Small intestine (tissue), 7 donors: ENCODE measurements at regions not wholly inside any gene's neighbourhood (a gene's known extent, or its start where the extent isn't known, plus 50 kb on each side); places are given as distances from the start of the nearest gene placed in this dataset.

Source experiments
- DNase-seq, 2 donors: peaks; one replicate each; pipeline versions ENCODE4 v3.0.0 to v3.0.0-alpha.2; 2013
- FAIRE-seq: peaks from 2 replicates; lab custom pipeline; 2012; peaks lifted over from hg19 to GRCh38; lab: Jason Lieb, UNC
- H3K27ac ChIP-seq, 3 donors: one replicate each; pipeline ENCODE4 v1.5.1; 2013; ENCODE audit warnings: low read length in 2 of 3, mild to moderate bottlenecking in 2 of 3, control low read depth in 1 of 3, inconsistent platforms in 1 of 3, low read depth in 1 of 3, moderate library complexity in 1 of 3
- H3K27me3 ChIP-seq, 3 donors: one replicate each; pipeline ENCODE4 v1.6.1; 2013; ENCODE audit warnings: low read length in 3 of 3, inconsistent platforms in 1 of 3; ENCODE audit not compliant: control insufficient read depth in 3 of 3, insufficient read depth in 3 of 3
- H3K36me3 ChIP-seq, 3 donors: one replicate each; pipeline ENCODE4 v1.6.1; 2013; ENCODE audit warnings: low read length in 3 of 3, inconsistent platforms in 1 of 3, low read depth in 1 of 3, mild to moderate bottlenecking in 1 of 3, moderate library complexity in 1 of 3; ENCODE audit not compliant: control insufficient read depth in 3 of 3, insufficient read depth in 2 of 3
- H3K4me1 ChIP-seq, 3 donors: one replicate each; pipeline ENCODE4 v1.6.1; 2013; ENCODE audit warnings: low read length in 2 of 3, inconsistent platforms in 1 of 3, low read depth in 1 of 3, mild to moderate bottlenecking in 1 of 3, moderate library complexity in 1 of 3; ENCODE audit not compliant: control insufficient read depth in 3 of 3, insufficient read depth in 2 of 3
- H3K4me3 ChIP-seq, 3 donors: one replicate each; pipeline ENCODE4 v1.5.1; 2013; ENCODE audit warnings: low read length in 3 of 3, control low read depth in 1 of 3, inconsistent platforms in 1 of 3, low read depth in 1 of 3, mild to moderate bottlenecking in 1 of 3, moderate library complexity in 1 of 3
- H3K9me3 ChIP-seq, 2 donors: one replicate each; pipeline ENCODE4 v1.6.1; 2013; ENCODE audit warnings: low read depth in 1 of 2, low read length in 1 of 2; ENCODE audit not compliant: control insufficient read depth in 2 of 2, insufficient read depth in 1 of 2
- WGBS, 3 donors: extraction: QIAGEN DNeasy Blood & Tissue Kit; methylation state at CpG; one replicate each; pipeline ENCODE4 v1.1.7; 2013; 5-methylcytosine and 5-hydroxymethylcytosine counted together
- donor health status: healthy with polysubstance abuse.
- donor health status: control.
- donor health status: control.
- donor health status: Bipolar disorder and iron deficiency.
- donor health status: healthy.

GRCh38 chrX:136975684-136976470, 57.9 kb downstream of the GPR101 start:
- Histone ChIP-seq H3K4me1 (no peaks in the 10 kb centered on the region), H3K27me3 (no peaks in the 10 kb centered on the region), H3K36me3 (no peaks in the 10 kb centered on the region), H3K4me3 (no peak overlapping the region), H3K9me3 (no peaks in the 10 kb centered on the region), H3K27ac (no peak overlapping the region)
- 79 to 90% (median 81%) methylated on average over 3 of the region's 3 CpGs for WGBS, 3 donors
- FAIRE-seq (no peak), DNase-seq (no peak)

GRCh38 chrX:136967966-136968365, 65.8 kb downstream of the GPR101 start:
- DNase-seq (no peak), FAIRE-seq (no peak)
- no peak overlapping the region for H3K27ac ChIP-seq
- no peaks in the 10 kb centered on the region for H3K9me3 ChIP-seq
- WGBS, 3 donors, result 75 to 93% (median 88%) methylated on average over 4 of the region's 4 CpGs
- H3K4me1 ChIP-seq, result no peaks in the 10 kb centered on the region
- no peaks in the 10 kb centered on the region for H3K27me3 ChIP-seq
- H3K4me3 ChIP-seq, result no peak overlapping the region
- H3K36me3 ChIP-seq, result no peaks in the 10 kb centered on the region

GRCh38 chrX:136963973-136964372, 69.8 kb downstream of the GPR101 start:
- WGBS, 3 donors, result 69 to 76% (median 72%) methylated on average over 4 of the region's 4 CpGs
- no peak for FAIRE-seq

DNA sequence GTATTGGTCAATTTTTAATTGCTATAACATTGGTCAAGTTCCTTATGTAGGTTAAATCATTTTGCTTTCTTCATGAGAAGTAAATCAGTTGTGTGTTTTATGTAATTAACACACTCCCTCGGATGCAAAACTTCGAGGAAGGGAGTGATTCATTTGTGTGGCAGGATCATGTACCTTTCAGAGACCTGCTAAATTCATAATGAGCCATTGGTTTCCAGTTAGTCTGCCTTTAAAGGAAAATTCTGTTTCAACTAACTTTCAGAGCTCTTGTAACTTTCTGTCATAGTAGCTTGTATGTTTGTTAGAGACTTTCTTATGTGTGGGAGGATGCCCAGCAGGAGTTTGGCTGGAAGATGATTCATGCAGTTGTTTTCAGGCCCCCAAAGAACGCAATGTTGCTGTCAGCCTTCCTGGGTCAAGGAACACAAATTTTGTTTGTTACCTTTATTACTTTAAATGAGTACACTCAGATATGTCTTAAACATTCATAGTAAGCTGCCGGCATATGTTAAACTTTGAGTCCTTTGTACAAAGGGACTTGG, 72.1 kb downstream of the GPR101 start:
- Histone ChIP-seq H3K9me3 (no peaks in the 10 kb centered on the region), H3K36me3 (no peaks in the 10 kb centered on the region), H3K4me3 (no peak overlapping the region), H3K4me1 (no peaks in the 10 kb centered on the region), H3K27ac (no peak overlapping the region), H3K27me3 (no peaks in the 10 kb centered on the region)
- no peak for FAIRE-seq
- WGBS, 3 donors, result 75 to 82% (median 77%) methylated on average over 4 of the region's 4 CpGs
- DNase-seq, result no peak

More at GRCh38 chrX:136963973-136964372, 69.8 kb downstream of the GPR101 start:
- DNase-seq, result no peak
- Histone ChIP-seq H3K4me3 (no peak overlapping the region), H3K4me1 (no peaks in the 10 kb centered on the region), H3K9me3 (no peaks in the 10 kb centered on the region), H3K36me3 (no peaks in the 10 kb centered on the region), H3K27me3 (no peaks in the 10 kb centered on the region), H3K27ac (no peak overlapping the region)

GRCh38 chrX:136954930-136955329, 74.4 kb upstream of the RBMX start:
- Histone ChIP-seq H3K36me3 (no peaks in the 10 kb centered on the region), H3K27ac (no peak overlapping the region), H3K4me1 (no peaks in the 10 kb centered on the region), H3K9me3 (no peaks in the 10 kb centered on the region), H3K27me3 (no peaks in the 10 kb centered on the region), H3K4me3 (no peak overlapping the region)
- 4 to 9% (median 6%) methylated on average over 4 of the region's 4 CpGs for WGBS, 3 donors
- DNase-seq, result peak in 1 of 2 donors; percentile 7
- FAIRE-seq, result peak; percentile 62

- FAIRE-seq, result no peak
- no peak overlapping the region for H3K27ac ChIP-seq
- 59 to 62% (median 61%) methylated on average over 26 of the region's 26 CpGs for WGBS, 3 donors
Measured at GRCh38 chrX:136953867-136954787, 73.6 kb upstream of the RBMX start.

DNA sequence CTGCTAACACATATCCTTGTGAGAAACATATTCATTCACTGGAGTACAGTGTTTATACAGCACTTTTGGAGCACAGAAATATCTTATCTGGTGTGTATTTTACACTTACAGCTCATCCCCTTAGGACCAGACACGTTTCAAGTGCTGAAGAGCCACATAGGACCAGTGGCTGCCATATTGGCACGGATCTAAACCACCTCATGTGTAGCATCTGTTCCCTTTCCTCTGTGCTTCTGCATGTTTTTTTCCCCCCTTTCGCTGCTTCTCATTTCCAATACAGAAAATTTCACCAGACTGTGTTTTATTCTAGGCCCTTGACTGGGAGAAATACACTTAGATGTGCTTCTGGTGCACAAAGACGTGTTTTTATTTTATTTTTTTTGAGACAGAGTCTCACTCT, 69.7 kb upstream of the RBMX start:
- Histone ChIP-seq H3K27me3 (no peaks in the 10 kb centered on the region), H3K4me3 (no peak overlapping the region), H3K27ac (no peak overlapping the region), H3K9me3 (no peaks in the 10 kb centered on the region), H3K36me3 (no peaks in the 10 kb centered on the region), H3K4me1 (no peaks in the 10 kb centered on the region)
- 71 to 88% (median 82%) methylated on average over 4 of the region's 4 CpGs for WGBS, 3 donors
- no peak for DNase-seq
- FAIRE-seq, result no peak

More at GRCh38 chrX:136953867-136954787, 73.6 kb upstream of the RBMX start:
- peak; percentile 57 for DNase-seq
- Histone ChIP-seq H3K9me3 (no peaks in the 10 kb centered on the region), H3K27me3 (no peaks in the 10 kb centered on the region), H3K4me3 (no peak overlapping the region), H3K4me1 (no peaks in the 10 kb centered on the region), H3K36me3 (no peaks in the 10 kb centered on the region)
